DMS 273 (cell line): ENCODE measurements at regions not wholly inside any gene's neighbourhood (a gene's known extent, or its start where the extent isn't known, plus 50 kb on each side); places are given as distances from the start of the nearest gene placed in this dataset.
"Not testable (repeated sequence)": the region's sequence is repeated elsewhere in the genome, so short reads cannot be mapped to it uniquely, and the experiment has no call there.

Experiments used
- DNase-seq: peaks from one replicate; lab custom pipeline; 2025; ENCODE audit not compliant: unreplicated experiment; lab: John Stamatoyannopoulos, UW

GRCh38 chr20:22100686-22101085, 395.2 kb downstream of the PAX1 start:
- DNase-seq = no peak

- DNase-seq = no peak
Measured at GRCh38 chr20:22099348-22099747, 393.9 kb downstream of the PAX1 start.

DNA sequence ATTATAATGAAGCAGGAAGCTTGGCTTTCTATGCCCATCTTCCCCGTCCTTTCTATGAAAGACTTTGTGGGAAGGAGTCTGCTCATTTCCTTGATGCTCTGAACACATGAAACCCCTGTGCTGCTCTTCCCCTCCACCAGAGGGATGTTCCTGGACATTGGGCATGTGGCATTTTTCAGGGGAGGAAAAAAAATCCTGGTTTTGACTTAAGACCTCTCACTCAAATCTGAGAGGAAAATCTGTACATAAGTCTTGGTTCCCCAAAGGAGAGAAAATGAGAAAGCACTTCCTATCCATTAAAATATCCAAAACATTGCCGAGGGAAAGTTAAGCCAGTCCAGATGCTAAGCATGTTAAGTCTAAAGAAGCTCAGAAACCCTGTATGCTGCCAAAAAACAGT, 393.0 kb downstream of the PAX1 start:
- no peak for DNase-seq

GRCh38 chr20:22093122-22093521, 387.7 kb downstream of the PAX1 start:
- DNase-seq = no peak

DNA sequence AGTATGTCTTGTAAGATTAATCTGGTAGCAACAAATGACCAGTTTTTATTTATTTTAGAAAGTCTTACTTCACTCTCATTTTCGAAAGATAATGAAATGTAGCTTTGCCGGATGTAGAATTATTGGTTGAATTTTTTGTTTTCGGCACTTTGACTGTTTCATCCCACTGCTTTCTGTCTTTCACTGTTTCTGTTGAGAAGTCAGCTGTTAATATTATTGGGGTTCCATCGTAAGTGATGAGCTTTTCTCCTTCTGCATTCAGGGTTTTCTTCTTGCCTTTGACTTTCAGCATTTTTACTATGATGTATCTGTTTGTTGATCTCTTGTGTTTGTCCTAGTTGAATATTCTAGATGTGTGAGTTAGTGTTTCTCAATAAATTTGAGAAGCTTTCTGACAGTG, 383.4 kb downstream of the PAX1 start:
- no peak for DNase-seq

GRCh38 chr20:22080985-22081384, 375.5 kb downstream of the PAX1 start:
- no peak for DNase-seq

DNA sequence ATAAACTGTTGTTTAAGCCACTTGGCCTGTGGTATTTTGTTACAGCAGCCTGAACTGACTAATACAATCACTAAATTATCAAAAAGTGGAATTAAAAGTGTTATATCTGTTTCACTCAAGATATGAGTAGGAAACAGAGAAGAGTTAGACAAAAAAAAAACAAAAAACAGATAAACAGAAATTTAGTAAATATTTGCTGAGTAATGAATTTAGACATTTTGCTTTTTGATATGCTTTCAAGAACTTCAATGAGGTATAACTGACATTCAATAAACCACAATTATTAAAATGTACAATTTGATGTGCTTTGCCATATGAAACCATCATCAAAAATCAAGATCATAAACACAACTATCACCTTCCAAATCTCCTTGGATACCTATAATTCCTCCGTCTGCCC, 369.2 kb downstream of the PAX1 start:
- no peak for DNase-seq

GRCh38 chr20:22071841-22072240, 366.4 kb downstream of the PAX1 start:
- DNase-seq = no peak

DNA sequence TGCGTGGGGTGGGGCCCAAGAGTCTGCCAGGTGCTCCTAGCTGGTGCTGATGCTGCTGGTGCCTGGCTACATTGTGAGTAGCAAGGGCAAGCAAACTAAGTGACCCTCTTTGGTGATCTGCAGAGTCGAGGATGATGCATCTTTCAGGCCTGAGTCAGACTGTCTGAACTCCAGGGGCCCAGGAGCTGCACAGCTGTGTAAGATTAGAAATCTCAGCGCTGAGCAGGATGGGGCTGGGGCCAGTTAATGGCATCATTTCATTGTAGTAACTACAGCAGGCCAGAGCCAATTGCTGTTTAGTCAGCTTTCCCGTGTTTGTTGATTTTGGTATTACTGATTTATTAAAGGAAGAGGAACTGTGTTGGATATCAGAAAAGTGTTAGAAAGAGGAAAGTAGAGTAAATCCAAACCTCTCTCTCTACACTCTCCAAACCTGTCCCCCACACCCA, 365.2 kb downstream of the PAX1 start:
- DNase-seq = no peak

- DNase-seq = no peak
Measured at GRCh38 chr20:22063753-22064152, 358.3 kb downstream of the PAX1 start.

GRCh38 chr20:22062874-22063273, 357.4 kb downstream of the PAX1 start:
- no peak for DNase-seq

DNA sequence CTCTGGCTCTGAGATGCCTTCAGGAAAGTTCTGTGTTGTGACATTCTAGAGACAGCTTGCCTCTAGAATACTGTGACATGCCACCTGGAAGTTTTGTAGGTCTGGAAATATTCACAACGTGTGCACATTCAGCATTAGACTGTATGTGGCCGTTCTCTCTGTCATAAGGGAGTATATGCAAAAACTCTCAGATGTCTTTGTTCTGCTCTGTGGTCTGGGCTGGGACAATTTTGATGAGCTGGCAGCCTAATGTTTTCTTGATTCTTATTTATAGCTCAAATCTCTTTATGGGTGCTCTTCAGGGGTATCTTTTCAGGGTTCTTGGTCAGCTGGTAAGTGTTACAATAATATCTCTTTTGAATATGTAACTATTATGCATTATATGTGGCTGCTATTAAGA, 355.1 kb downstream of the PAX1 start:
- no peak for DNase-seq

- DNase-seq = no peak
Measured at GRCh38 chr20:22058746-22059145, 353.3 kb downstream of the PAX1 start.

GRCh38 chr20:22055981-22056380, 350.5 kb downstream of the PAX1 start:
- no peak for DNase-seq

- DNase-seq = no peak
Measured at GRCh38 chr20:22052025-22052650, 346.7 kb downstream of the PAX1 start.

DNA sequence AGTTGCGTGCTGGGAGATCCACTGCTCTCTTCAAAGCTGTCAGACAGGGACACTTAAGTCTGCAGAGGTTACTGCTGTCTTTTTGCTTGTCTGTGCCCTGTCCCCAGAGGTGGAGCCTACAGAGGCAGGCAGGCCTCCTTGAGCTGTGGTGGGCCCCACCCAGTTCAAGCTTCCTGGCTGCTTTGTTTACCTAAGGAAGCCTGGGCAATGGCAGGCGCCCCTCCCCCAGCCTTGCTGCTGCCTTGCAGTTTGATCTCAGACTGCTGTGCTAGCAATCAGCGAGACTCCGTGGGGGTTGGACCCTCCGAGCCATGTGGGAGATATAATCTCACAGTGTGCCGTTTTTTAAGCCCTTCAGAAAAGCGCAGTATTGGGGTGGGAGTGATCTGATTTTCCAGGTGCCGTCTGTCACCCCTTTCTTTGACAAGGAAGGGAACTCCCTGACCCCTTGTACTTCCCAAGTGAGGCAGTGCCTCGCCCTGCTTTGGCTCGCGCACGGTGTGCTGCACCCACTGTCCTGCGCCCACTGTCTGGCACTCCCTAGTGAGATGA, 340.6 kb downstream of the PAX1 start:
- not testable (repeated sequence) for DNase-seq

DNA sequence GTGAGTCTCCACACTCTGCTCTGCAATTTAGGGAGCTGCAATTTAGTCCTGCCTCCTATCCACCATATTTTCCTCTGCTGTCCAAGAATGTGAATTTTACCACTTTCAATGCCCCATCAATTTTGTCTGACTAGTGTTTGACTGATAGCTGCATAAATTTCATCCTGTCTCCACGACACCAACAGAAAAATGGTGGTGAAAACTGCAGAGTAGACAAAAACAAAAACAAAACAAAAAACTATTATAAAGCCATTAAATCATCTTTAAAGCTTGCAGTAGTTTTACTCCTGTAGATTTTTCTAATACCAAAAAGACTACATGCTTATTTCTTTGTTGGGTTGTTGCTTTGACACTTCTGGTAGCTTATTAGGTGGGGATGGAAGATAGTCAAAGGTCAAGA, 322.0 kb downstream of the PAX1 start:
- no peak for DNase-seq

GRCh38 chr20:22020201-22020600, 314.7 kb downstream of the PAX1 start:
- no peak for DNase-seq

DNA sequence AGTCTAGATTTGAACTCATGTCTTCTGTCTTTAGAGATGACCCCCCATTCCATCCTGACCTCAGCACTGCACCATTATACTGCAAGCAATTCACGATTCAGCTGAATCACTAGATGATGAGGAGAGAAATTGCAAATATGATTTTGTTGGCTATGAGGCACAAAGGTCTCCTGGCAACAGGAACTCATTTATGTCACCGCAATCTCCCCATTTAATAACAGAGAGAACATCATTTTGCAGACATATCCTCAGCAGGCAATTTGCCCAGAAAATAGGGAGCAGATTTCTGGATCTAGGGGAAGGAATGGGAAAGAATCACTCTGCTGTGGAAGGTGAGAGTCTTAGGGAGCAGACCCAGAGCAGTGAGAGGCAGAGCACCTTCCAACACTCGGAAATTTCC, 303.0 kb downstream of the PAX1 start:
- no peak for DNase-seq

DNA sequence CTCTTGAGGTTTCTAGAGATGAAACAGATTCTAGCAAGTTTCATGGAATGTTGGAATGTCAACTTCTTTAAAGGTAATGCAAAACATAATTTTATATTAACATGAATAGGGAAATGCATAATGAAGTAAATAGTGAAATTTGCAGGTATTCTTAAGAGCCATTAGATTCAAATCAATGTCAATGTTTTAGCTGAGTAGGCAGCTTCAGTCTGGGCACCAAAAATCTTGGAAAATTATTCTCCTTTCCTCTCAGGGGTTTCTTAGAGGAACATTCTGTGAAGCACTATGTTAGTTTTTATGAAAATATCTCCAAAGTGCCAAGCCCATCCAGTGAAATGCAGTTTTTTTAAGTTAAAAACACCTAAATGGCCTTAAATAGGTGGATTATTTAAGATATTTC, 300.8 kb downstream of the PAX1 start:
- DNase-seq = no peak

DNA sequence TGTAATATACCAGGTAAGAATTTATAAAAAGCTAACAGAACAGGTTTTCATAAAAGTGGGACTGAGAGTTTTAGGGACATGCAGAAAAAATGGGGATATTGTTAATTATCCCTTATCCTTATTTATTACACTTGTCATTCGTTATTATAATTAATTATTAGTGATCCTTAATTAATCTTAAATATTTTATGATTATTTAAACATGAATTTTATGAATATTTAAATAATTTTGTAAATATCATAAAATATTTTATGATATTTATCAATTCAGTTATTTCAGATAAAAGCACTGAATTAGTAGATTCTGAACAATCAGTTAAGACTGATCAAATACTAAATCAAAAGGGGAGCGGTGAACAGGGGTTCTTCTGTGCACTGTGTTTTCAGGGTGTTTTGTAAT, 300.1 kb downstream of the PAX1 start:
- no peak for DNase-seq

DNA sequence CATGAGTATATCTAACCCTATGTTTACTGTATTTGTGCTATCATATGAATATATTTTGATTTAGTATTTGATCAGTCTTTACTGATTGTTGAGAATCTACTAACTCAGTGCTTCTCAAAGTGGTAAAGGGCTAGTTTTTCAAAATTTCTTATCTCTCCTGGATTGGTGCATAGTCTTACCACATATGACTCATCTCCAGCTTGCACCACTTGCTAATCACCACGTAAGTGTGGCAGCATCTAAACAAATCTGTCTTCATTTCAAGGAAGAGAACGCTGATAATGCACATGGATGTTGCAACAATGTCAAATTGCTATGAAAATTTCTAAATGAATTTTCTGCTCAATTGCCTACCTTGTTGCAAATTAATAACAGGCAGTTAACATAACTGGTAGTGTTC, 299.5 kb downstream of the PAX1 start:
- no peak for DNase-seq

- DNase-seq = no peak
Measured at GRCh38 chr20:22003680-22004079, 298.2 kb downstream of the PAX1 start.
